ENCODE measurements at regions not wholly inside any gene's neighbourhood (a gene's known extent, or its start where the extent isn't known, plus 50 kb on each side); places are given as distances from the start of the nearest gene placed in this dataset.

- TF ChIP-seq GRHL2 (CRISPR knock-in tag; IDR thresholded peaks at IDR 0.05; ENCODE audit: insufficient replicate concordance, severe bottlenecking) (no peak), PRRX2 (CRISPR knock-in tag; IDR thresholded peaks at IDR 0.05) (no peak), ZNF219 (CRISPR knock-in tag; IDR thresholded peaks at IDR 0.05; ENCODE audit: borderline replicate concordance) (no peak)
These were observed 907.2 kb downstream of the VRK1 start (continued) for GRCh38 chr14:97704316-97704885.

- H3K27ac Mint-ChIP-seq: no peak overlapping the region
- peaks cover 38% of the 10 kb centered on the region for H3K4me1 Mint-ChIP-seq
- no peaks in the 10 kb centered on the region for H3K27me3 Mint-ChIP-seq (ENCODE audit: low read depth)
- ATAC-seq: no peak
- TF ChIP-seq FOXK1 (CRISPR knock-in tag; IDR thresholded peaks at IDR 0.05) (no peak), NR1H2 (CRISPR knock-in tag; IDR thresholded peaks at IDR 0.05) (no peak), ZNF281 (CRISPR knock-in tag; IDR thresholded peaks at IDR 0.05) (no peak), OVOL2 (CRISPR knock-in tag; IDR thresholded peaks at IDR 0.05; ENCODE audit: borderline replicate concordance) (no peak), ZNF532 (CRISPR knock-in tag; IDR thresholded peaks at IDR 0.05; ENCODE audit: borderline replicate concordance) (no peak), SP1 (CRISPR knock-in tag; conservative IDR thresholded peaks at IDR 0.05) (no peak), SMAD3 (CRISPR knock-in tag; IDR thresholded peaks at IDR 0.05; ENCODE audit: borderline replicate concordance) (no peak), ZNF232 (CRISPR knock-in tag; IDR thresholded peaks at IDR 0.05) (no peak), AFF4 (CRISPR knock-in tag; IDR thresholded peaks at IDR 0.05; ENCODE audit: borderline replicate concordance) (no peak), E2F4 (CRISPR knock-in tag; IDR thresholded peaks at IDR 0.05; ENCODE audit: borderline replicate concordance, low read depth) (no peak), HMGXB4 (CRISPR knock-in tag; IDR thresholded peaks at IDR 0.05) (no peak), CREB1 (CRISPR knock-in tag; IDR thresholded peaks at IDR 0.05) (no peak), MYBL2 (CRISPR knock-in tag; IDR thresholded peaks at IDR 0.05) (no peak), ETV6 (CRISPR knock-in tag; IDR thresholded peaks at IDR 0.05) (no peak), ZNF396 (CRISPR knock-in tag; IDR thresholded peaks at IDR 0.05; ENCODE audit: borderline replicate concordance) (no peak), TEAD4 (CRISPR knock-in tag; IDR thresholded peaks at IDR 0.05) (no peak)
- no peak overlapping the region for H3K4me3 Mint-ChIP-seq
- ChIA-PET POLR2A (no interaction called here), CTCF (no interaction called here)
- H3K36me3 Mint-ChIP-seq: peaks cover 11% of the 10 kb centered on the region
- H3K9me3 Mint-ChIP-seq: peaks cover 27% of the 10 kb centered on the region
- no peak for DNase-seq (ENCODE audit: low spot score)
These were observed 907.9 kb downstream of the VRK1 start for GRCh38 chr14:97705107-97705506.

All from WTC11 (cell line).